ENCODE measurements at regions not wholly inside any gene's neighbourhood (a gene's known extent, or its start where the extent isn't known, plus 50 kb on each side); places are given as distances from the start of the nearest gene placed in this dataset.
A peak's percentile ranks its signal among the peaks of the same experiment; 100 is the strongest.

DNA sequence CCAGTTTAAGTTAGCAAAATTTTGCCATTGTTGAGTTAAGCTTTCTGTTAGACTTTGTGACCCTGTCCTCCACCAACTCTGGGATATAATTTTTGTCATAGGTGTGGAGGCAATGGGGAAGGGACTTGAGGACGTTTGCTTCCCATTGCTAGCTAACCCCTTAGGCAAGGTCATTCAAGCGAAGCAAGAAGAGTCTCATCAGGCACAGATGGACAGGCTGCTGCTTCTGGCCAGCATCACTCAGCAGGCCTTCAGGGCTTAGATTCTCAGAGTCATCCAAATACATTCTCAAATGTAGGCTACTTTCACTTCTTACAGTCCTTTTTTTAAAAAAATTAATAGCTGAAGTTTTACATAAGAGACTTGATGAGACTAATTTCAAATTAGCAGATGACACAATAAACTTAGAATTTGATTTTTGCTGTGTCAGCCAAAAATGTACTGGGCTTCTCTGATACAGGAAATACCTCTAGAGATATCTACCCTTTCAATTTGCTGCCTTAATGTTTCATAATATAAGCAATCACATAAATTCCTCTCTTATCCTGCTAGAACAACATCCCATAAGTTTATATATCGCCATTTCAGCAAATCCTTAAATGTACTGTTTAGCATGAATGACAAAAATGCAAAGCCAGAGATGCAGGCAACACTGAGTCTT lies 875.2 kb downstream of the FLRT2 start:
- Mint-ChIP-seq H3K27me3 (no peaks in the 10 kb centered on the region), H3K9me3 (peaks cover 0 to 3% of the 10 kb centered on the region in 2 donors), H3K27ac (no peak overlapping the region), H3K4me3 (no peak overlapping the region), H3K4me1 (no peaks in the 10 kb centered on the region), H3K36me3 (no peaks in the 10 kb centered on the region)
- ATAC-seq (replicated peaks) (no peak), DNase-seq (no peak)

GRCh38 chr14:86404425-86404824 lies 874.5 kb downstream of the FLRT2 start:
- DNase-seq (no peak), ATAC-seq (replicated peaks) (no peak)
- Mint-ChIP-seq H3K27me3 (no peaks in the 10 kb centered on the region), H3K4me1 (no peaks in the 10 kb centered on the region), H3K9me3 (peaks cover 0 to 3% of the 10 kb centered on the region in 2 donors), H3K4me3 (no peak overlapping the region), H3K27ac (no peak overlapping the region), H3K36me3 (no peaks in the 10 kb centered on the region)

DNA sequence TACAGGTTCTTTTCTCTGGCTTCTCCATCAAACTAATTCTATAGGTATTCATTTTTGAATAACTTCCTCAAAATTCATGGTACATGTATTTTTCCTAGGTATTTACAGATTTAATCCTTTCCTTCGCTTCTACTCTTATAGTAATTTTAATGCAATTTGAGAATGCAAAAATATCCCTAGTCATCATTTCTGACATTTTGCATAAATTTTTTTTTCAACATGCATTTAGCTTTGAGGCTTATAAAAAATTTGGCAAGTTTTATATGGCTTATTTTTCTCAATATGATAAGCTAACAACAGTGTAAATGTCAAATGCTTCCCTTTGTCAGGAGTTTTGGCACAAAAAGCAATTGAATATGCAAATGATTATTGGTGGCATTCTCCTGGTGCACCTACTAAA lies 872.6 kb downstream of the FLRT2 start:
- no peak for DNase-seq
- Mint-ChIP-seq H3K27ac (no peak overlapping the region), H3K36me3 (no peaks in the 10 kb centered on the region), H3K27me3 (no peaks in the 10 kb centered on the region), H3K4me1 (no peaks in the 10 kb centered on the region), H3K4me3 (no peak overlapping the region), H3K9me3 (peaks cover 0 to 3% of the 10 kb centered on the region in 2 donors)
- no peak for ATAC-seq (replicated peaks)

DNA sequence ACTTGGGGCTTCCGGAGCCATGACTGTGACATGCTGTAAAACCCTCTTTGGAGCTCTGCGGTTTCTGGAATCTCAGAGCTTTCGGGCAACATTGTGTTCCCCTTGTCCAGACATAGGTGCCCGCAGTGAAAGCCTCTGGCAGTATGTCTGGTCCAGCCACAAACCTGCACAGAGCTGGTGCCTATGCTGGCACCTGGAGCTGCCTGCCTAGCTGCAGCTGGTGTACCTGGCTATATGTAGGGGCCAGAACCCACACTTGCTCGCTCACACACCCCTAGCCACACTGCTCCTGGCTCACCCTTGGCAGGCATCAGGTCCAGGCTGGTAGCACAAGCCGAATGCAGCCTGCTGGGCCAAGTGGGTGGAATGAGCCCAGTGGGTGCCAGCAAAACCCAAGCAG lies 861.1 kb downstream of the FLRT2 start:
- DNase-seq (no peak), ATAC-seq (replicated peaks) (no peak)
- H3K36me3 Mint-ChIP-seq = no peaks in the 10 kb centered on the region
- H3K9me3 Mint-ChIP-seq = peaks cover 0 to 2% of the 10 kb centered on the region in 2 donors
- H3K4me1 Mint-ChIP-seq = no peaks in the 10 kb centered on the region
- no peak overlapping the region for H3K4me3 Mint-ChIP-seq
- H3K27ac Mint-ChIP-seq = no peak overlapping the region
- no peaks in the 10 kb centered on the region for H3K27me3 Mint-ChIP-seq

GRCh38 chr14:86388216-86388615 lies 858.3 kb downstream of the FLRT2 start:
- no peaks in the 10 kb centered on the region for H3K27me3 Mint-ChIP-seq
- H3K4me1 Mint-ChIP-seq = no peaks in the 10 kb centered on the region
- H3K36me3 Mint-ChIP-seq = no peaks in the 10 kb centered on the region
- no peak for DNase-seq
- ATAC-seq (replicated peaks) = no peak
- no peak overlapping the region for H3K4me3 Mint-ChIP-seq
- H3K9me3 Mint-ChIP-seq = peaks cover 0 to 2% of the 10 kb centered on the region in 2 donors
- H3K27ac Mint-ChIP-seq = no peak overlapping the region

DNA sequence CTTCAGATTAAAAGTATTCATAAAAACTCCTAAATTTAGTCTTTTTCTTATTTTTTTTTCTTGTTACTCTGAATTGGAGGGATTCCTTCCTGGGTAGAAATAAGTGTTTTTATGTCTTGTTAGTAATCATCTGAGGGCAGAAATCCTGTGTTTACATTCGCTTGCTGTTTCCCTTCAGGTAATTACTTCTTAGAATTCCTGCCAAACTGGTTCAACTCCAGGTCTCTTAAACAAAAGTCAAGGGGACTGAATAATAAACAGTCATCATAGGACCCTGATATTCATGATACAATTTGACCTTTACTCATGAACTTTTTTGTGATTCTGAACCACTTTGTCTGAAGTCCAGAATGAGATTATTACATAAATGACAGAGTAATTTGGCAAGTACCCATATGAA lies 843.9 kb downstream of the FLRT2 start:
- H3K27me3 Mint-ChIP-seq = no peaks in the 10 kb centered on the region
- H3K27ac Mint-ChIP-seq = no peak overlapping the region
- ATAC-seq (replicated peaks) (no peak), DNase-seq (no peak)
- H3K9me3 Mint-ChIP-seq = peaks cover 11 to 17% of the 10 kb centered on the region in 2 donors
- peaks cover 5 to 7% of the 10 kb centered on the region in 2 donors for H3K36me3 Mint-ChIP-seq
- H3K4me1 Mint-ChIP-seq = no peaks in the 10 kb centered on the region
- no peak overlapping the region for H3K4me3 Mint-ChIP-seq

DNA sequence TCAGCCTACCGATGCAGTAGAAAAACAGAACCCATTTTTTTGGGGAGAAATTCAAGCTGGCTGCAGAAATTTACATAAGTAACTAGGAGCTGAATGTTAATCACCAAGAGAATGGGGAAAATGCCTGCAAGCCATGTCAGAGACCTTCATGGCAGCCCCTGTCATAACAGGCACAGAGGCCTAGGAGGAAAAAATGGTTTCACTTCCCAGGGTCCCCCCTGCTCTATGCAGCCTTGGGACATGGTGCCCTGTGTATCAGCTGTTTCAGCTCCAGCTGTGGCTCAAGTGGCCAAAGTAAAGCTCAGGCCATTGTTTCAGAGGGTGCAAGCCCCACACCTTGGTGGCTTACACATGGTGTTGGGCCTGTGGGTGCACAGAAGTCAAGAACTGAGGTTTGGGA lies 842.5 kb downstream of the FLRT2 start:
- no peak for DNase-seq
- Mint-ChIP-seq H3K36me3 (peaks cover 5 to 7% of the 10 kb centered on the region in 2 donors), H3K4me3 (no peak overlapping the region), H3K27ac (no peak overlapping the region), H3K4me1 (no peaks in the 10 kb centered on the region), H3K9me3 (peaks cover 11 to 15% of the 10 kb centered on the region in 2 donors), H3K27me3 (no peaks in the 10 kb centered on the region)
- ATAC-seq (replicated peaks) = no peak

DNA sequence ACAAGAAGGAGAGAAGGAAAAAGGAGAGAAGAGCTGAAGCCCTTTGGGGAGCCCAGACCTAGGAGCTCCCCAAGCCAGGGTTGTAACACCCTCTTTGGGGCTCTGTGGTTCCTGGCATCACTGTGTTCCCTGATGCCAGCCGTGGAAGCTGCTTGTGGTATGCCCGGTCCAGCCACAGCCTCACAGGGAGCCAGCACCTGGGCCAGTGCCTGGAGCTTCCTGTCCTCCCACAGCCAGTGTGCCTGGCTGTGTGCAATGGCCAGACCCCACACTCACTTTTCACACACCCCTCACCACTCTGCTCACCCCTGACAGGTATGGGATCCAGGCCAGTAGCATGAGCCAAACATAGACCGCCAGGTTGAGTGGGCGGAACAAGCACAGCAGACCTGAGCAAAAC lies 834.7 kb downstream of the FLRT2 start:
- H3K36me3 Mint-ChIP-seq = no peaks in the 10 kb centered on the region
- H3K27me3 Mint-ChIP-seq = no peaks in the 10 kb centered on the region
- H3K27ac Mint-ChIP-seq = no peak overlapping the region
- DNase-seq (no peak), ATAC-seq (replicated peaks) (no peak)
- no peak overlapping the region for H3K4me3 Mint-ChIP-seq
- no peaks in the 10 kb centered on the region for H3K4me1 Mint-ChIP-seq
- peaks cover 0 to 2% of the 10 kb centered on the region in 2 donors for H3K9me3 Mint-ChIP-seq

GRCh38 chr14:86363576-86363975 lies 833.6 kb downstream of the FLRT2 start:
- no peak overlapping the region for H3K4me3 Mint-ChIP-seq
- no peaks in the 10 kb centered on the region for H3K27me3 Mint-ChIP-seq
- H3K4me1 Mint-ChIP-seq = no peaks in the 10 kb centered on the region
- ATAC-seq (replicated peaks) (no peak), DNase-seq (no peak)
- H3K27ac Mint-ChIP-seq = no peak overlapping the region
- H3K9me3 Mint-ChIP-seq = peaks cover 0 to 1% of the 10 kb centered on the region in 2 donors
- H3K36me3 Mint-ChIP-seq = no peaks in the 10 kb centered on the region

DNA sequence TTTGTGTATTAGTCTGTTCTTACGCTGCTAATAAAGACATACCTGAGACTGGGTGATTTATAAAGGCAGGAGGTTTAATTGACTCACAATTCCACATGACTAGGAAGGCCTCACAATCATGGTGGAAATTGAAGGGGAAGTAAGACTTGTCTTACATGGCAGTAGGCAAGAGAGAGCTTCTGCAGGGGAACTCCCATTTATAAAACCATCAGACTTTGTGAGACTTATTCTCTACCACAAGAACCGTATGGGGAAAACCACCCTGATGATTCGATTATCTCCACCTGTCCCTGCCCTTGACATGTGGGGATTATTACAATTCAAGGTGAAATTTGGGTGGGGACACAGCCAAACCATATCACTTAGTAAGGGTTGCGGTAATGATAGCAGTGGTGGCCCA lies 833.1 kb downstream of the FLRT2 start:
- Mint-ChIP-seq H3K9me3 (peaks cover 0 to 1% of the 10 kb centered on the region in 2 donors), H3K4me1 (no peaks in the 10 kb centered on the region), H3K27me3 (no peaks in the 10 kb centered on the region), H3K36me3 (no peaks in the 10 kb centered on the region), H3K4me3 (no peak overlapping the region), H3K27ac (no peak overlapping the region)
- ATAC-seq (replicated peaks) (peak; percentile 90 to 95), DNase-seq (peak; percentile 3)

DNA sequence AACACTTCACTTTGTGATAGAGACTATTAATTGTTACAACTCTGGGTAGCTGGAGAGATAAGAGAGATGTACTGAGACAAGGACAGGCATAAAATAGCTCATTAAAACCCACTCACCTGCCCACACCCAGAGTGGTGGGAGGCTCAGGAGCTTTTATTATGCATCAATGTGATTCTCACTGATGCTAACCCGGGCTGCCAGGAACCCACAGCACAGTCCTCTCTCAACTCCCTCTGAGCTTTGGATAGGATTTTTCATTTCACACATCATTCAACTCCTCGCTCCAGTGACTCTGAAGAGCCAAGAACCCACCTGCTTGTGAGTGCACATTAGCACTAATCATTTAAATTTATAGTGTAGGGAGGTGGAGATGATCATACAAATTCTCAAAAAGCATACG lies 827.9 kb downstream of the FLRT2 start:
- ATAC-seq (replicated peaks) (no peak), DNase-seq (no peak)
- Mint-ChIP-seq H3K4me3 (no peak overlapping the region), H3K36me3 (no peaks in the 10 kb centered on the region), H3K9me3 (no peaks in the 10 kb centered on the region), H3K27ac (no peak overlapping the region), H3K4me1 (no peaks in the 10 kb centered on the region), H3K27me3 (no peaks in the 10 kb centered on the region)

DNA sequence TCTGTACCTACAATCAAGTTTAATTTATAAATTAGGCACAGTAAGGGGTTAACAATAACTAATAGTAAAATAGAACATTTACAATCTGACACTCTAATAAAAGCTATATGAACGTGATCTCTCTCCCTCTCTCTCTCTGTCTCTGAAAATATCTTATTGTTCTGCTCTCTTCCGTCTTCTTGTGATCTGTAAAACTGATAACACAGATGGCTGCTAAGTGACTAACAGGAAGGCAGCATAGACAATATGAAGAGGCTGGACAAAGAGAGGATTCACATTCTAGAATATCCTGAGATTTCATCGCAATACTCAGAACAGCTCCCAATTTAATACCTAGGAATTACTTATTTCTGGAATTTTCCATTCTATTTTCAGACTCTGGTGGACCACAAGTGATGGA lies 827.2 kb downstream of the FLRT2 start:
- DNase-seq = no peak
- Mint-ChIP-seq H3K36me3 (no peaks in the 10 kb centered on the region), H3K4me3 (no peak overlapping the region), H3K4me1 (no peaks in the 10 kb centered on the region), H3K27ac (no peak overlapping the region), H3K27me3 (no peaks in the 10 kb centered on the region), H3K9me3 (no peaks in the 10 kb centered on the region)
- no peak for ATAC-seq (replicated peaks)

DNA sequence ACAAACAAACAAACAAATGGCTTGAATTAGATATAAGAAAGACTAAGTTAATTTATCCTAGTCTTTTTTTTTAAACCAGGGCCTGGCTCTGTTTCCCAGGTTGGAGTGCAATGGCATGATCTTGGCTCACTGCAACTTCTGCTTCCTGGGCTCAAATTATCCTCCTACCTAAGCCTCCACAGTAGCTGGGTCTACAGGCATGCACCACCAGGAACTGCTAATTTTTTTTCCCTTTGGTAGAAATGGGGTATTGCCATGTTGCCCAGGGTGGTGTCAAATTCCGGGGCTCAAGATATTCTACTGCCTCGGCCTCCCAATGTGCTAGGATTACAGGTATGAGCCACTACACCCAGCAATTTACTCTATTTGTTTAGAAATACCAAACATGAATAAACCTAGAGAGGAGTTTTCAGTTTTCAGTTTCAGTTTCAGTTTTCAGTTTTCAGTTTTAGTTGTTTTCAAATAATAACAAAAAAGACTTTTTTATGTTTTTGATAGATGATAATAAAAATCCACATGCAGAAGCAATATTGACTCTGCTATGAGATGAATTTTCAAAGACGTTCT lies 817.0 kb downstream of the FLRT2 start:
- H3K9me3 Mint-ChIP-seq = peaks cover 0 to 8% of the 10 kb centered on the region in 2 donors
- H3K27ac Mint-ChIP-seq = no peak overlapping the region
- H3K36me3 Mint-ChIP-seq = no peaks in the 10 kb centered on the region
- no peak for DNase-seq
- H3K4me1 Mint-ChIP-seq = peaks cover 3 to 6% of the 10 kb centered on the region in 2 donors
- no peak for ATAC-seq (replicated peaks)
- H3K4me3 Mint-ChIP-seq = no peak overlapping the region
- no peaks in the 10 kb centered on the region for H3K27me3 Mint-ChIP-seq

- H3K9me3 Mint-ChIP-seq = peaks cover 0 to 2% of the 10 kb centered on the region in 2 donors
- DNase-seq = no peak
- no peaks in the 10 kb centered on the region for H3K36me3 Mint-ChIP-seq
- H3K4me3 Mint-ChIP-seq = no peak overlapping the region
- no peaks in the 10 kb centered on the region for H3K4me1 Mint-ChIP-seq
- H3K27me3 Mint-ChIP-seq = no peaks in the 10 kb centered on the region
- H3K27ac Mint-ChIP-seq = no peak overlapping the region
- no peak for ATAC-seq (replicated peaks)
Observed at GRCh38 chr14:86334355-86334754, 804.4 kb downstream of the FLRT2 start.

DNA sequence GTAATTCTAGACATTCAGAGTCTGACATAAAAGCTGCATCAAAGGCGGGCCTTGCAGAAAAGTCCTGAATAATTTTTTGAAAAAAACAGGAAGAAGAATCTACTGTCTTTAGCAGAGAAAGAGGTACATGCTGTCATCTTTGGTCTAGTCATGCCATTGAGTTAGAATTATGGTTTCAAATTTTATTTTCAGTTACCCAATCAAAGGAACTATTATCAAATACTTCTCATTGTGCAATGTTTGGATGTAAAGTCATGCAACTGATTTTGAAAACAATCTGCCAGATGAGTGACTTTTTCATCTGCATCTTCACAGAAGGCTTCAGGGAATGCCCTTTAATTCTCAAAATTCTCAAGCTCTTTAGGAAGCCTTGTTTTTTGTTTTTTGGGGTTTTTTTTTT lies 803.5 kb downstream of the FLRT2 start:
- Mint-ChIP-seq H3K4me1 (no peaks in the 10 kb centered on the region), H3K9me3 (no peaks in the 10 kb centered on the region), H3K4me3 (no peak overlapping the region), H3K27ac (no peak overlapping the region), H3K27me3 (no peaks in the 10 kb centered on the region), H3K36me3 (no peaks in the 10 kb centered on the region)
- no peak for DNase-seq
- ATAC-seq (replicated peaks) = no peak
